ENCODE measurements at regions not wholly inside any gene's neighbourhood (a gene's known extent, or its start where the extent isn't known, plus 50 kb on each side); places are given as distances from the start of the nearest gene placed in this dataset.

- Histone ChIP-seq H3K27ac (no peak overlapping the region), H3K36me3 (no peaks in the 10 kb centered on the region), H3K9me3 (no peaks in the 10 kb centered on the region), H3K27me3 (peaks cover 5% of the 10 kb centered on the region), H3K4me3 (ENCODE audit: low read depth in 1 of 2, low read length in 1 of 2) (no peak overlapping the region), H3K4me1 (ENCODE audit: control insufficient read depth in 1 of 2, insufficient read depth in 1 of 2, low read depth in 1 of 2, low read length in 1 of 2) (no peaks in the 10 kb centered on the region)
- no peak for TF ChIP-seq CTCF (IDR thresholded peaks at IDR 0.05)
These were observed 493.9 kb downstream of the MN1 start for GRCh38 chr22:27307545-27308247.

GRCh38 chr22:27308513-27308912 lies 493.0 kb downstream of the MN1 start:
- Histone ChIP-seq H3K27me3 (peaks cover 9% of the 10 kb centered on the region), H3K36me3 (no peaks in the 10 kb centered on the region), H3K4me1 (ENCODE audit: control insufficient read depth in 1 of 2, insufficient read depth in 1 of 2, low read depth in 1 of 2, low read length in 1 of 2) (no peaks in the 10 kb centered on the region), H3K9me3 (no peaks in the 10 kb centered on the region), H3K4me3 (ENCODE audit: low read depth in 1 of 2, low read length in 1 of 2) (no peak overlapping the region), H3K27ac (no peak overlapping the region)
- no peak for TF ChIP-seq CTCF (IDR thresholded peaks at IDR 0.05)

GRCh38 chr22:27309697-27310096 lies 491.9 kb downstream of the MN1 start:
- no peak for TF ChIP-seq CTCF (IDR thresholded peaks at IDR 0.05)
- no peaks in the 10 kb centered on the region for H3K9me3 ChIP-seq
- no peaks in the 10 kb centered on the region for H3K4me1 ChIP-seq (ENCODE audit: control insufficient read depth in 1 of 2, insufficient read depth in 1 of 2, low read depth in 1 of 2, low read length in 1 of 2)

GRCh38 chr22:27310966-27311697 lies 490.4 kb downstream of the MN1 start:
- Histone ChIP-seq H3K4me3 (ENCODE audit: low read depth in 1 of 2, low read length in 1 of 2) (no peak overlapping the region), H3K27me3 (peaks cover 9% of the 10 kb centered on the region), H3K4me1 (ENCODE audit: control insufficient read depth in 1 of 2, insufficient read depth in 1 of 2, low read depth in 1 of 2, low read length in 1 of 2) (no peaks in the 10 kb centered on the region), H3K36me3 (no peaks in the 10 kb centered on the region), H3K27ac (no peak overlapping the region), H3K9me3 (no peaks in the 10 kb centered on the region)
- TF ChIP-seq CTCF (IDR thresholded peaks at IDR 0.05), result no peak

More at GRCh38 chr22:27309697-27310096, 491.9 kb downstream of the MN1 start:
- Histone ChIP-seq H3K27me3 (peaks cover 9% of the 10 kb centered on the region), H3K36me3 (no peaks in the 10 kb centered on the region), H3K27ac (no peak overlapping the region), H3K4me3 (ENCODE audit: low read depth in 1 of 2, low read length in 1 of 2) (no peak overlapping the region)

GRCh38 chr22:27311698-27312550 lies 489.6 kb downstream of the MN1 start:
- no peaks in the 10 kb centered on the region for H3K36me3 ChIP-seq
- no peak overlapping the region for H3K27ac ChIP-seq
- no peaks in the 10 kb centered on the region for H3K9me3 ChIP-seq
- TF ChIP-seq CTCF (IDR thresholded peaks at IDR 0.05), result no peak
- peaks cover 12% of the 10 kb centered on the region for H3K27me3 ChIP-seq
- H3K4me1 ChIP-seq (ENCODE audit: control insufficient read depth in 1 of 2, insufficient read depth in 1 of 2, low read depth in 1 of 2, low read length in 1 of 2), result no peaks in the 10 kb centered on the region
- no peak overlapping the region for H3K4me3 ChIP-seq (ENCODE audit: low read depth in 1 of 2, low read length in 1 of 2)
